ENCODE measurements at regions not wholly inside any gene's neighbourhood (a gene's known extent, or its start where the extent isn't known, plus 50 kb on each side); places are given as distances from the start of the nearest gene placed in this dataset.

- no peak for DNase-seq (ENCODE audit: low read depth, low spot score)
- H3K27ac ChIP-seq (ENCODE audit: low read depth, low read length), result no peak overlapping the region
- ChIA-PET CTCF (no interaction called here), POLR2A (no interaction called here)
- no peak overlapping the region for H3K4me3 ChIP-seq (ENCODE audit: low read depth, low read length)
- no peak for TF ChIP-seq CTCF (IDR thresholded peaks at IDR 0.05; ENCODE audit: low read depth, low read length)
- H3K27me3 ChIP-seq (ENCODE audit: control insufficient read depth, insufficient read depth, low read length), result no peaks in the 10 kb centered on the region
- H3K9me3 ChIP-seq (ENCODE audit: control insufficient read depth, insufficient read depth, low read length), result peaks cover 60% of the 10 kb centered on the region
Measured at GRCh38 chr10:128759174-128759573, 633.0 kb upstream of the MKI67 start.

GRCh38 chr10:128763588-128763987 is 637.4 kb upstream of the MKI67 start:
- CTCF ChIA-PET, result no interaction called here
- H3K27ac ChIP-seq (ENCODE audit: low read depth, low read length), result no peak overlapping the region
- H3K4me3 ChIP-seq (ENCODE audit: low read depth, low read length), result no peak overlapping the region
- POLR2A ChIA-PET, result no interaction called here
- no peaks in the 10 kb centered on the region for H3K27me3 ChIP-seq (ENCODE audit: control insufficient read depth, insufficient read depth, low read length)
- TF ChIP-seq CTCF (IDR thresholded peaks at IDR 0.05; ENCODE audit: low read depth, low read length), result no peak
- DNase-seq (ENCODE audit: low read depth, low spot score), result no peak
- peaks cover 45% of the 10 kb centered on the region for H3K9me3 ChIP-seq (ENCODE audit: control insufficient read depth, insufficient read depth, low read length)

GRCh38 chr10:128764190-128764589 is 638.0 kb upstream of the MKI67 start:
- ChIA-PET CTCF (no interaction called here), POLR2A (no interaction called here)
- H3K27ac ChIP-seq (ENCODE audit: low read depth, low read length), result no peak overlapping the region
- H3K27me3 ChIP-seq (ENCODE audit: control insufficient read depth, insufficient read depth, low read length), result no peaks in the 10 kb centered on the region
- TF ChIP-seq CTCF (IDR thresholded peaks at IDR 0.05; ENCODE audit: low read depth, low read length), result no peak
- no peak for DNase-seq (ENCODE audit: low read depth, low spot score)
- H3K4me3 ChIP-seq (ENCODE audit: low read depth, low read length), result no peak overlapping the region
- peaks cover 45% of the 10 kb centered on the region for H3K9me3 ChIP-seq (ENCODE audit: control insufficient read depth, insufficient read depth, low read length)

- H3K9me3 ChIP-seq (ENCODE audit: control insufficient read depth, insufficient read depth, low read length), result peaks cover 49% of the 10 kb centered on the region
- no peak for TF ChIP-seq CTCF (IDR thresholded peaks at IDR 0.05; ENCODE audit: low read depth, low read length)
- no peak overlapping the region for H3K4me3 ChIP-seq (ENCODE audit: low read depth, low read length)
- H3K27ac ChIP-seq (ENCODE audit: low read depth, low read length), result no peak overlapping the region
- H3K27me3 ChIP-seq (ENCODE audit: control insufficient read depth, insufficient read depth, low read length), result no peaks in the 10 kb centered on the region
- POLR2A ChIA-PET, result no interaction called here
- CTCF ChIA-PET, result no interaction called here
- no peak for DNase-seq (ENCODE audit: low read depth, low spot score)
Measured at GRCh38 chr10:128766915-128767314, 640.7 kb upstream of the MKI67 start.

GRCh38 chr10:128774979-128775378 is 648.8 kb upstream of the MKI67 start:
- no peak for DNase-seq (ENCODE audit: low read depth, low spot score)
- Histone ChIP-seq H3K27ac (ENCODE audit: low read depth, low read length) (no peak overlapping the region), H3K9me3 (ENCODE audit: control insufficient read depth, insufficient read depth, low read length) (peaks cover 44% of the 10 kb centered on the region), H3K27me3 (ENCODE audit: control insufficient read depth, insufficient read depth, low read length) (no peaks in the 10 kb centered on the region), H3K4me3 (ENCODE audit: low read depth, low read length) (no peak overlapping the region)
- TF ChIP-seq CTCF (IDR thresholded peaks at IDR 0.05; ENCODE audit: low read depth, low read length), result no peak
- ChIA-PET CTCF (no interaction called here), POLR2A (no interaction called here)
